ENCODE measurements at regions not wholly inside any gene's neighbourhood (a gene's known extent, or its start where the extent isn't known, plus 50 kb on each side); places are given as distances from the start of the nearest gene placed in this dataset.

- no peak overlapping the region for H3K9ac ChIP-seq (replicated peaks in 1 of 4; ENCODE audit: extremely low read depth in 1 of 4, low read depth in 3 of 4, low read length in 3 of 4)
- no peaks in the 10 kb centered on the region for H3K79me2 ChIP-seq (ENCODE audit: control insufficient read depth in 1 of 2, insufficient read depth in 2 of 2, low read length in 2 of 2)
- no peak overlapping the region for H3K4ac ChIP-seq (replicated peaks; ENCODE audit: insufficient read length, low read depth, low read length)
- POLR2A ChIA-PET (ENCODE audit: partially characterized antibody) = no interaction called here
- no peak overlapping the region for H3K23ac ChIP-seq (ENCODE audit: insufficient read length)
- no peak overlapping the region for H2BK15ac ChIP-seq (ENCODE audit: low read length)
- no peak overlapping the region for H4K5ac ChIP-seq (ENCODE audit: insufficient read length, low read depth, low read length)
- WGBS, 2 experiments (ENCODE audit: extremely low coverage in 1 of 2, insufficient coverage in 1 of 2, insufficient read length in 1 of 2, insufficient replicate concordance in 2 of 2, low coverage in 1 of 2, low lambda C conversion rate in 2 of 2, missing lambda C conversion rate in 1 of 2) = 93% methylated on average over 1 of the region's 1 CpG; no CpG with 5 or more reads in 1 of the 2 experiments
- H2BK5ac ChIP-seq (ENCODE audit: low read depth, low read length) = no peak overlapping the region
- H3K79me1 ChIP-seq (ENCODE audit: low read depth, low read length) = no peaks in the 10 kb centered on the region
- DNase-seq (ENCODE audit: low read depth in 1 of 2, low spot score in 2 of 2) (no peak), FAIRE-seq (no peak)
- no peak overlapping the region for H2BK120ac ChIP-seq (replicated peaks; ENCODE audit: low read depth, low read length)
- no peak overlapping the region for H3K56ac ChIP-seq (replicated peaks; ENCODE audit: insufficient read length, low read depth, low read length)
- no peak overlapping the region for H3K27ac ChIP-seq (ENCODE audit: low read depth, low read length)
- H2AK5ac ChIP-seq (ENCODE audit: low read depth, low read length) = no peak overlapping the region
- CTCF ChIA-PET (ENCODE audit: partially characterized antibody) = no interaction called here
- H2BK20ac ChIP-seq (ENCODE audit: low read length) = no peak overlapping the region
- no peaks in the 10 kb centered on the region for H3K23me2 ChIP-seq (ENCODE audit: low read depth, low read length)
- no peak overlapping the region for H2AFZ ChIP-seq (ENCODE audit: low read length)
- no peak overlapping the region for H3K18ac ChIP-seq (ENCODE audit: extremely low read depth, low read length)
- no peaks in the 10 kb centered on the region for H3K36me3 ChIP-seq (ENCODE audit: control insufficient read depth in 2 of 4, insufficient read depth in 4 of 4, low read length in 3 of 4)
- TF ChIP-seq TCF12 (IDR thresholded peaks at IDR 0.05; ENCODE audit: low read depth, low read length) (no peak), TBP (IDR thresholded peaks at IDR 0.05; ENCODE audit: low read depth, low read length) (no peak), KDM1A (IDR thresholded peaks at IDR 0.05; ENCODE audit: borderline replicate concordance, low read length) (no peak), SIN3A (conservative IDR thresholded peaks at IDR 0.05 in 1 of 2, IDR thresholded peaks at IDR 0.05 in 1 of 2; ENCODE audit: low read depth in 1 of 2, low read length in 2 of 2) (no peak), KDM5A (IDR thresholded peaks at IDR 0.05; ENCODE audit: low read length) (no peak)
- no peaks in the 10 kb centered on the region for H3K27me3 ChIP-seq (replicated peaks in 1 of 4; ENCODE audit: control insufficient read depth in 3 of 4, extremely low read depth in 1 of 4, insufficient read depth in 3 of 4, low read length in 3 of 4)
- H3K4me2 ChIP-seq (ENCODE audit: insufficient read depth in 1 of 2, low read depth in 2 of 2, low read length in 2 of 2) = no peak overlapping the region
- H4K91ac ChIP-seq (replicated peaks; ENCODE audit: insufficient read length, low read length) = no peak overlapping the region
- no peak overlapping the region for H4K8ac ChIP-seq (ENCODE audit: extremely low read depth, insufficient read depth, low read length)
- no peak overlapping the region for H3K4me3 ChIP-seq (ENCODE audit: extremely low read depth in 1 of 4, insufficient read depth in 2 of 4, low read depth in 3 of 4, low read length in 4 of 4)
- no peak overlapping the region for H2BK12ac ChIP-seq (ENCODE audit: low read depth, low read length)
- H3K4me1 ChIP-seq (replicated peaks in 1 of 4; ENCODE audit: control insufficient read depth in 3 of 4, insufficient read depth in 4 of 4, low read length in 3 of 4) = no peaks in the 10 kb centered on the region
- no peaks in the 10 kb centered on the region for H3K9me3 ChIP-seq (ENCODE audit: insufficient read depth in 2 of 2, low read depth in 1 of 2, low read length in 1 of 2)
- no peaks in the 10 kb centered on the region for H4K20me1 ChIP-seq (replicated peaks in 1 of 2; ENCODE audit: control insufficient read depth in 1 of 2, insufficient read depth in 2 of 2, low read length in 2 of 2)
- H3K14ac ChIP-seq (ENCODE audit: insufficient read length) = no peak overlapping the region
Observed at GRCh38 chr2:104233591-104233990, 620.3 kb upstream of the POU3F3 start.

Data from H1 (cell line).